Hepatocyte (in vitro differentiated cells): ENCODE measurements at regions not wholly inside any gene's neighbourhood (a gene's known extent, or its start where the extent isn't known, plus 50 kb on each side); places are given as distances from the start of the nearest gene placed in this dataset.

Experiments used
- CTCF ChIP-seq: fragments of 200-600 bp; sonication (generic); IDR thresholded peaks from 2 replicates; pipeline ENCODE4 v1.5.1; 2016; ENCODE audit warnings: antibody characterized with exemption, mild to moderate bottlenecking; ENCODE audit not compliant: poor library complexity
- EZH2 ChIP-seq: fragments of 200-600 bp; sonication (generic); IDR thresholded peaks from 2 replicates; pipeline ENCODE4 v1.6.1; 2016; ENCODE audit warnings: antibody characterized with exemption, mild to moderate bottlenecking, borderline replicate concordance

- no peak for TF ChIP-seq CTCF
- TF ChIP-seq EZH2 = no peak
Observed at GRCh38 chr11:87539596-87539995, 501.9 kb downstream of the TMEM135 start.
